ENCODE measurements at regions not wholly inside any gene's neighbourhood (a gene's known extent, or its start where the extent isn't known, plus 50 kb on each side); places are given as distances from the start of the nearest gene placed in this dataset.

GRCh38 chr7:29649028-29649716 is 85.5 kb downstream of the PRR15 start:
- TF ChIP-seq, protein P1, sequence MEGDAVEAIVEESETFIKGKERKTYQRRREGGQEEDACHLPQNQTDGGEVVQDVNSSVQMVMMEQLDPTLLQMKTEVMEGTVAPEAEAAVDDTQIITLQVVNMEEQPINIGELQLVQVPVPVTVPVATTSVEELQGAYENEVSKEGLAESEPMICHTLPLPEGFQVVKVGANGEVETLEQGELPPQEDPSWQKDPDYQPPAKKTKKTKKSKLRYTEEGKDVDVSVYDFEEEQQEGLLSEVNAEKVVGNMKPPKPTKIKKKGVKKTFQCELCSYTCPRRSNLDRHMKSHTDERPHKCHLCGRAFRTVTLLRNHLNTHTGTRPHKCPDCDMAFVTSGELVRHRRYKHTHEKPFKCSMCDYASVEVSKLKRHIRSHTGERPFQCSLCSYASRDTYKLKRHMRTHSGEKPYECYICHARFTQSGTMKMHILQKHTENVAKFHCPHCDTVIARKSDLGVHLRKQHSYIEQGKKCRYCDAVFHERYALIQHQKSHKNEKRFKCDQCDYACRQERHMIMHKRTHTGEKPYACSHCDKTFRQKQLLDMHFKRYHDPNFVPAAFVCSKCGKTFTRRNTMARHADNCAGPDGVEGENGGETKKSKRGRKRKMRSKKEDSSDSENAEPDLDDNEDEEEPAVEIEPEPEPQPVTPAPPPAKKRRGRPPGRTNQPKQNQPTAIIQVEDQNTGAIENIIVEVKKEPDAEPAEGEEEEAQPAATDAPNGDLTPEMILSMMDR (IDR thresholded peaks at IDR 0.05) = no peak
- TF ChIP-seq POLR2A (IDR thresholded peaks at IDR 0.05) = no peak

All from testis (tissue), 2 donors.